Stimulated activated CD4-positive, alpha-beta T cell treated with anti-CD3 and anti-CD28 coated beads, Interleukin-2, amount 100 ng/mL, for 24 hours (primary cell): ENCODE measurements at regions not wholly inside any gene's neighbourhood (a gene's known extent, or its start where the extent isn't known, plus 50 kb on each side); places are given as distances from the start of the nearest gene placed in this dataset.
"Not testable (repeated sequence)": the region's sequence is repeated elsewhere in the genome, so short reads cannot be mapped to it uniquely, and the experiment has no call there.

Source experiments
- DNase-seq, 2 donors: peaks; one replicate each; pipeline ENCODE4 v3.0.0-alpha.2; 2020

GRCh38 chr16:18148132-18148531, 188.4 kb downstream of the NPIPA8 start:
- not testable (repeated sequence) for DNase-seq

GRCh38 chr16:18146601-18147142, 189.9 kb downstream of the NPIPA8 start:
- not testable (repeated sequence) for DNase-seq

GRCh38 chr16:18142066-18142465, 194.5 kb downstream of the NPIPA8 start:
- not testable (repeated sequence) for DNase-seq

GRCh38 chr16:18136288-18136687, 200.2 kb downstream of the NPIPA8 start:
- not testable (repeated sequence) for DNase-seq

- DNase-seq, result not testable (repeated sequence)
Observed at GRCh38 chr16:18135024-18135423, 201.5 kb downstream of the NPIPA8 start.

GRCh38 chr16:18131587-18131986, 204.9 kb downstream of the NPIPA8 start:
- DNase-seq, result not testable (repeated sequence)

- DNase-seq, result not testable (repeated sequence)
Observed at GRCh38 chr16:18130478-18131120, 205.9 kb downstream of the NPIPA8 start.

- DNase-seq, result not testable (repeated sequence)
Observed at GRCh38 chr16:18127033-18127432, 209.5 kb downstream of the NPIPA8 start.

GRCh38 chr16:18119092-18119491, 217.4 kb downstream of the NPIPA8 start:
- DNase-seq, result not testable (repeated sequence)

- DNase-seq, result not testable (repeated sequence)
Observed at GRCh38 chr16:18118684-18119083, 217.9 kb downstream of the NPIPA8 start.

GRCh38 chr16:18118071-18118470, 218.5 kb downstream of the NPIPA8 start:
- not testable (repeated sequence) for DNase-seq

GRCh38 chr16:18104412-18104811, 232.1 kb downstream of the NPIPA8 start:
- DNase-seq, result not testable (repeated sequence)

GRCh38 chr16:18101077-18101476, 235.5 kb downstream of the NPIPA8 start:
- not testable (repeated sequence) for DNase-seq

GRCh38 chr16:18092605-18093004, 243.9 kb downstream of the NPIPA8 start:
- not testable (repeated sequence) for DNase-seq

- not testable (repeated sequence) for DNase-seq
Observed at GRCh38 chr16:18080658-18081363, 255.7 kb downstream of the NPIPA8 start.

GRCh38 chr16:18077910-18078309, 258.6 kb downstream of the NPIPA8 start:
- not testable (repeated sequence) for DNase-seq

- DNase-seq, result no peak
Observed at GRCh38 chr16:18072161-18072560, 264.4 kb downstream of the NPIPA8 start.

- DNase-seq, result no peak
Observed at GRCh38 chr16:18069683-18070082, 266.9 kb downstream of the NPIPA8 start.

- DNase-seq, result no peak
Observed at GRCh38 chr16:18068477-18068876, 268.1 kb downstream of the NPIPA8 start.

GRCh38 chr16:18062713-18063112, 273.8 kb downstream of the NPIPA8 start:
- DNase-seq, result no peak

- no peak for DNase-seq
Observed at GRCh38 chr16:18060351-18060750, 276.2 kb downstream of the NPIPA8 start.

GRCh38 chr16:18059577-18059976, 277.0 kb downstream of the NPIPA8 start:
- DNase-seq, result no peak

GRCh38 chr16:18059089-18059488, 277.4 kb downstream of the NPIPA8 start:
- no peak for DNase-seq

- DNase-seq, result no peak
Observed at GRCh38 chr16:18055411-18055916, 281.1 kb downstream of the NPIPA8 start.
